HS-5 (cell line): ENCODE measurements at regions not wholly inside any gene's neighbourhood (a gene's known extent, or its start where the extent isn't known, plus 50 kb on each side); places are given as distances from the start of the nearest gene placed in this dataset.

Experiments used
- DNase-seq: peaks from one replicate; pipeline ENCODE4 v3.0.0-alpha.2; 2012; ENCODE audit warnings: low read depth

- DNase-seq: no peak
These were observed 133.4 kb downstream of the ESM1 start for GRCh38 chr5:54852007-54852406.

GRCh38 chr5:54851449-54851848 is 133.9 kb downstream of the ESM1 start:
- DNase-seq: no peak

GRCh38 chr5:54848581-54848980 is 136.8 kb downstream of the ESM1 start:
- no peak for DNase-seq

GRCh38 chr5:54845567-54845941 is 139.8 kb downstream of the ESM1 start:
- DNase-seq: no peak

- DNase-seq: no peak
These were observed 140.4 kb downstream of the ESM1 start for GRCh38 chr5:54844905-54845566.

- DNase-seq: no peak
These were observed 141.1 kb downstream of the ESM1 start for GRCh38 chr5:54844266-54844665.

- DNase-seq: no peak
These were observed 143.9 kb downstream of the ESM1 start for GRCh38 chr5:54841481-54841880.

GRCh38 chr5:54838843-54839242 is 146.6 kb downstream of the ESM1 start:
- no peak for DNase-seq

- DNase-seq: no peak
These were observed 147.4 kb downstream of the ESM1 start for GRCh38 chr5:54837981-54838380.

GRCh38 chr5:54837093-54837492 is 148.3 kb downstream of the ESM1 start:
- peak; percentile 56 for DNase-seq

- peak; percentile 67 for DNase-seq
These were observed 149.7 kb downstream of the ESM1 start for GRCh38 chr5:54835647-54836046.

GRCh38 chr5:54834121-54834842 is 151.1 kb downstream of the ESM1 start:
- no peak for DNase-seq

- DNase-seq: no peak
These were observed 151.8 kb downstream of the ESM1 start for GRCh38 chr5:54833590-54833989.

GRCh38 chr5:54832858-54833257 is 152.5 kb downstream of the ESM1 start:
- DNase-seq: no peak

GRCh38 chr5:54832045-54832444 is 153.3 kb downstream of the ESM1 start:
- DNase-seq: peak; percentile 28

- no peak for DNase-seq
These were observed 154.2 kb downstream of the ESM1 start for GRCh38 chr5:54831233-54831632.

- no peak for DNase-seq
These were observed 155.5 kb downstream of the ESM1 start for GRCh38 chr5:54829676-54830535.

- DNase-seq: no peak
These were observed 156.3 kb downstream of the ESM1 start for GRCh38 chr5:54829102-54829501.

GRCh38 chr5:54828151-54828550 is 157.2 kb downstream of the ESM1 start:
- DNase-seq: no peak

- no peak for DNase-seq
These were observed 160.4 kb downstream of the ESM1 start for GRCh38 chr5:54825005-54825404.

GRCh38 chr5:54823006-54823405 is 162.4 kb downstream of the ESM1 start:
- DNase-seq: no peak

GRCh38 chr5:54822324-54822687 is 163.1 kb downstream of the ESM1 start:
- no peak for DNase-seq
